ENCODE measurements at regions not wholly inside any gene's neighbourhood (a gene's known extent, or its start where the extent isn't known, plus 50 kb on each side); places are given as distances from the start of the nearest gene placed in this dataset.

DNA sequence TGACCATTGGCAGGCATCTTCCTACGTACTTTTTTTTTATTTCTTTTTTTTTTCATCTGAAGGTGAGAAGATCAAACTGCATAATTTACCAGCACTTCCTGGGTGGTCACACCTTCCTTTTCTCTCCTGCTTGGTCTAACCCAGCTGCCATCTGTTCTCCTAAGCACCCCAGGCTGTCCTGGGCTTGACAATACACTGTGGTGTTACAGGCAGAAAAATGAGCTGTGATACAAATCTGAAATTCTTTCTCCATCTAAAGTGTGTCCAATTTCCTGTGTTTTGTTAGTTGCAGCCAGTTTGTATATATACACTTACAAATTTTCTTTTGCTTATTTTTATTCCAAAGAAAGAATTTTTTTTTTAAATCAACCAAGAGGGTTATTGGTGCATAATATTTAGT lies 786.0 kb upstream of the ZEB2 start:
- Histone ChIP-seq H3K4me3 (ENCODE audit: low read length) (no peak overlapping the region), H3K27me3 (ENCODE audit: control insufficient read depth, insufficient read depth, low read length) (no peaks in the 10 kb centered on the region), H3K27ac (ENCODE audit: low read length) (no peak overlapping the region), H3K9me3 (replicated peaks; ENCODE audit: control insufficient read depth, low read depth, low read length) (no peaks in the 10 kb centered on the region), H3K4me1 (ENCODE audit: control insufficient read depth, insufficient read depth, low read length) (peaks cover 3% of the 10 kb centered on the region), H3K36me3 (ENCODE audit: control insufficient read depth, insufficient read depth, low read length) (no peaks in the 10 kb centered on the region)
- WGBS (ENCODE audit: insufficient coverage) = 75% methylated on average over 1 of the region's 1 CpG
- no peak for DNase-seq

DNA sequence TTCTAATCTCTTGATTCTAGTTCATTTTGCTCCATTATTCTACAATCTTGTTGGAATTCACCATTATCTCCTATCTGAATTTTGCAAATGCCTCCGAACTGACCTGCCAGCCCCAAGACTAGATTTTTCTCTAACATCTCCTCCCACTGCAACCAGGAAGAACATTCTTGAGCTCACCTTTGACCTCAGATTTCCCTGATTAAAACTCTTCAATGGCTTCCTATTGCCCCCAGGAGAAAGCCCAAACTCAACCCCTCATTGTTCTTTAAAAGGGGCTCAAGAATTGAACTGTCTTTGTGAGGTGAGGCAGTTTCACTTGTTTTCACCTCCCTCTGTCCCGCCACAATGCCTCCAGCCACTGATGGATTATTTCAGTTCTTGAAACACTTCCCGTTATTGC lies 784.6 kb upstream of the ZEB2 start:
- Histone ChIP-seq H3K4me1 (ENCODE audit: control insufficient read depth, insufficient read depth, low read length) (peaks cover 3% of the 10 kb centered on the region), H3K4me3 (ENCODE audit: low read length) (no peak overlapping the region), H3K36me3 (ENCODE audit: control insufficient read depth, insufficient read depth, low read length) (no peaks in the 10 kb centered on the region), H3K27me3 (ENCODE audit: control insufficient read depth, insufficient read depth, low read length) (no peaks in the 10 kb centered on the region), H3K27ac (ENCODE audit: low read length) (no peak overlapping the region), H3K9me3 (replicated peaks; ENCODE audit: control insufficient read depth, low read depth, low read length) (no peaks in the 10 kb centered on the region)
- whole genome bisulfite sequencing (ENCODE audit: insufficient coverage) = 83% methylated on average over 1 of the region's 3 CpGs
- no peak for DNase-seq

DNA sequence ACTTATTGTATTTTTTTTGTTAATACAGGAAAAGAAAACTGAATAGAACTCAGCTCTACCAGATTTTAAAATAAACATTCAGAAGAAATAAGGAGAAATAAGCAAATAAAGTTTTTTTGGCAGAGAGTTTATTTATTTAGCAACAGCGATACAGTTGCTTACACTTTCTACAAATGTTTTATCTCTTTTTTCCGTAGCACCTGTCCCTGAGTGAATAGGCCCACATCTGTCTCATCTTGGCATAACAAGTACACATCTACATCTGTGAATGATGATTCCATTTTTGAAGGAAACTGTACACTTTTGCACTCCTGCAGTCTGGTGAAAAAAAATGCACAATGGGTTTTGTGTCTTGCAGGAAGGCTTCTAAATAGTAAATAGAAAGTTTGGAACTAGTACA lies 783.6 kb upstream of the ZEB2 start:
- H3K27me3 ChIP-seq (ENCODE audit: control insufficient read depth, insufficient read depth, low read length) = no peaks in the 10 kb centered on the region
- H3K27ac ChIP-seq (ENCODE audit: low read length) = peak overlapping the region; percentile 45
- WGBS (ENCODE audit: insufficient coverage) = no CpG with 5 or more reads among the region's 2 CpGs
- DNase-seq = peak; percentile 87
- no peaks in the 10 kb centered on the region for H3K9me3 ChIP-seq (replicated peaks; ENCODE audit: control insufficient read depth, low read depth, low read length)
- H3K36me3 ChIP-seq (ENCODE audit: control insufficient read depth, insufficient read depth, low read length) = no peaks in the 10 kb centered on the region
- H3K4me1 ChIP-seq (ENCODE audit: control insufficient read depth, insufficient read depth, low read length) = peaks cover 3% of the 10 kb centered on the region
- H3K4me3 ChIP-seq (ENCODE audit: low read length) = no peak overlapping the region

DNA sequence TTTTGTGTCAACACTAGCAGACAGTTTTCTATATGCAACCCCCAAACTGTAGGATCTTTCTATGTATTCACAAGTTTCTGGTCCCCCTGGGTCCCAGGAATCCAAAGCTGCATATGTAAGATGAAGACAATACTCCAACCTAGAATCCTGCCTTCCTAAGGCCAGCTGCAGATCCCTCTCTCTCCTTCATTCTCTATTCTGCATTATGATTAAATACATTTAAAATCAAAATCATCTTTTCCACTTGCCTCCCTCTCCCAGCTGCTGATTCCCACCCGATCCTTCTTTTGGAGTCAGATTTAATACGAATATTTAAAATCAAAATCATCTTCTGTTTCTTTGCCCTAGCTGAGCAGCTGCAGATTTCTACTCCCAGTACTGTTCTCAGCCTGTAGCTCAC lies 783.0 kb upstream of the ZEB2 start:
- peaks cover 3% of the 10 kb centered on the region for H3K4me1 ChIP-seq (ENCODE audit: control insufficient read depth, insufficient read depth, low read length)
- H3K27ac ChIP-seq (ENCODE audit: low read length) = peak overlapping the region; percentile 45
- no peaks in the 10 kb centered on the region for H3K36me3 ChIP-seq (ENCODE audit: control insufficient read depth, insufficient read depth, low read length)
- no peak overlapping the region for H3K4me3 ChIP-seq (ENCODE audit: low read length)
- WGBS (ENCODE audit: insufficient coverage) = 54% methylated on average over 2 of the region's 2 CpGs
- no peaks in the 10 kb centered on the region for H3K27me3 ChIP-seq (ENCODE audit: control insufficient read depth, insufficient read depth, low read length)
- peak; percentile 94 for DNase-seq
- H3K9me3 ChIP-seq (replicated peaks; ENCODE audit: control insufficient read depth, low read depth, low read length) = no peaks in the 10 kb centered on the region

DNA sequence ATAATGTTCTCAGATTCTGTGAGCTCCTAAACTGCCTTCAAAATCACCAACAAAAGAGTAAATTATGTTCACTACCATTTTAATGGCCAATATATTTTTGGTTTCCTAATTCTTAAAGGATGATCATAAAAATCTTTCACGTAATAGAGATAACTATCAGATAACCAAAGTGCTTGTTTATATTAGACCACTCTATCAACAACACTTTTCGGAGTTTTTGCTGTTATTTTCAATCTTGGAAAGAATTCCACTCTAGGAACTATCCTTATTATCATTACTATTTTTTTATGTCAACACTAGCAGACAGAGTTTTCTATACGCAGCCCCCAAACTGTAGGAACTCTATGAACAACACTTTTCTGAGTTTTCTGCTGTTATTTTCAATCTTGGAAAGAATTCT lies 782.5 kb upstream of the ZEB2 start:
- no peak for DNase-seq
- Histone ChIP-seq H3K4me3 (ENCODE audit: low read length) (no peak overlapping the region), H3K27ac (ENCODE audit: low read length) (peak overlapping the region; percentile 45), H3K36me3 (ENCODE audit: control insufficient read depth, insufficient read depth, low read length) (no peaks in the 10 kb centered on the region), H3K4me1 (ENCODE audit: control insufficient read depth, insufficient read depth, low read length) (peaks cover 3% of the 10 kb centered on the region), H3K27me3 (ENCODE audit: control insufficient read depth, insufficient read depth, low read length) (no peaks in the 10 kb centered on the region), H3K9me3 (replicated peaks; ENCODE audit: control insufficient read depth, low read depth, low read length) (no peaks in the 10 kb centered on the region)
- WGBS (ENCODE audit: insufficient coverage) = no CpG with 5 or more reads among the region's 3 CpGs

DNA sequence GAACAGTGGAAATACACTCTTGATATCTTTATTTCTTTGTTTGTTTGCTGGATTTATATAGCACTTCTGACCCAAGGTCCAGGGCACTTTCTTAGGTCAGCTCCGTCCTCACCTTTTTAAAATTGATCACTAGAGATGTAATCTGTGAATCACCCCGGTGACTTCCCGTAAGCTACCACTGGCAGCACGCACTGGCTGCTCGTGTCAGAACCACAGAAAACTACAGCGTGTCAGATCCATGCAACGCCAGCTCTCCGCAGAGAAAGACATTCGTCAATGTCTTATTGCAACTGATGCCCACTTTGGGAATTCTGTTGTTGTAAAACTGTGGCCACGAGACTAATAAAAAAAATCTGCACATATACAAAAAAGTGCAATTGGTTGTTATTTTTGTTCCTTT lies 779.4 kb upstream of the ZEB2 start:
- H3K4me3 ChIP-seq (ENCODE audit: low read length) = no peak overlapping the region
- H3K36me3 ChIP-seq (ENCODE audit: control insufficient read depth, insufficient read depth, low read length) = no peaks in the 10 kb centered on the region
- WGBS (ENCODE audit: insufficient coverage) = 73% methylated on average over 6 of the region's 10 CpGs
- no peak overlapping the region for H3K27ac ChIP-seq (ENCODE audit: low read length)
- no peaks in the 10 kb centered on the region for H3K9me3 ChIP-seq (replicated peaks; ENCODE audit: control insufficient read depth, low read depth, low read length)
- DNase-seq = no peak
- no peaks in the 10 kb centered on the region for H3K4me1 ChIP-seq (ENCODE audit: control insufficient read depth, insufficient read depth, low read length)
- H3K27me3 ChIP-seq (ENCODE audit: control insufficient read depth, insufficient read depth, low read length) = no peaks in the 10 kb centered on the region

DNA sequence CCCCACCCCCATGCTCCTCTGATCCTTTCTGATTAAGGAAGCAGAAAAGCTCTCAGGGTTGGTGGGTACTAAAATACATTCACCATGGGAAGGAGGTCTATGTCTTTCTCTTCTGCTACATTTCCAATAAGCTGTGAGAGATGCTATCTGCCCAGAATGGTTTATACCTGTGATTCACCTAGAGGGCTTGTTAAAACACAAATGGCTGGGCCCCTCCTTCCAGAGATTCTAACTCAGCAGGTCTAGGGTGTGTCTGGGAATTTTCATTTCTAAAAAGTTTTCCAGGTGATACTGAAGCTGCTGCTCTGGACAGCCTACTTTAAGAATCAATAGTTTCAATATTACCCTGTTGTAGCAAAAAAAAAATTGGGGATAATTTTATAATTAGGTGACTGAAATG lies 772.2 kb upstream of the ZEB2 start:
- H3K9me3 ChIP-seq (replicated peaks; ENCODE audit: control insufficient read depth, low read depth, low read length) = no peaks in the 10 kb centered on the region
- peaks cover 2% of the 10 kb centered on the region for H3K4me1 ChIP-seq (ENCODE audit: control insufficient read depth, insufficient read depth, low read length)
- no peak overlapping the region for H3K4me3 ChIP-seq (ENCODE audit: low read length)
- H3K27me3 ChIP-seq (ENCODE audit: control insufficient read depth, insufficient read depth, low read length) = no peaks in the 10 kb centered on the region
- no peak for DNase-seq
- no peak overlapping the region for H3K27ac ChIP-seq (ENCODE audit: low read length)
- no peaks in the 10 kb centered on the region for H3K36me3 ChIP-seq (ENCODE audit: control insufficient read depth, insufficient read depth, low read length)

DNA sequence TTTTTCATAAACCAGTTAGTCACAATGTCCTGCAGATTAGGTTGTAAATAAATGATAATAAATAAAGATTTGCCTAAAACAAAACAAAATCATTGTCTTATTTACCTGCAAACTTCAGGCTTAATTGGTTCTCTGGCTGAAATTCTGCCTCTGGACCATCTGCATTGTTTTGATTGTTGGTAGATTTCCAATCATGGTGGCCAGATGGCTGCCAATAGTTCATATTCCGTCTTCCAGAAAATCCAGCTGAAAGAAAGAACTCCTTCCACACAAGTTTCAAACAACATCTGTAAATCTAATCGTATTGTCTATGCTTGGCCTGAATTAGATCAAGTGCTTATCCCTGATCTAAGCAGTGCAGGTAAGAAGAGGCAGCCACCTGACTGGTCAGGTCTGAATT lies 771.1 kb upstream of the ZEB2 start:
- H3K4me1 ChIP-seq (ENCODE audit: control insufficient read depth, insufficient read depth, low read length) = peaks cover 2% of the 10 kb centered on the region
- no peak overlapping the region for H3K4me3 ChIP-seq (ENCODE audit: low read length)
- no peaks in the 10 kb centered on the region for H3K9me3 ChIP-seq (replicated peaks; ENCODE audit: control insufficient read depth, low read depth, low read length)
- DNase-seq = peak; percentile 64
- H3K27ac ChIP-seq (ENCODE audit: low read length) = no peak overlapping the region
- H3K27me3 ChIP-seq (ENCODE audit: control insufficient read depth, insufficient read depth, low read length) = no peaks in the 10 kb centered on the region
- WGBS (ENCODE audit: insufficient coverage) = no CpG with 5 or more reads among the region's 2 CpGs
- no peaks in the 10 kb centered on the region for H3K36me3 ChIP-seq (ENCODE audit: control insufficient read depth, insufficient read depth, low read length)

DNA sequence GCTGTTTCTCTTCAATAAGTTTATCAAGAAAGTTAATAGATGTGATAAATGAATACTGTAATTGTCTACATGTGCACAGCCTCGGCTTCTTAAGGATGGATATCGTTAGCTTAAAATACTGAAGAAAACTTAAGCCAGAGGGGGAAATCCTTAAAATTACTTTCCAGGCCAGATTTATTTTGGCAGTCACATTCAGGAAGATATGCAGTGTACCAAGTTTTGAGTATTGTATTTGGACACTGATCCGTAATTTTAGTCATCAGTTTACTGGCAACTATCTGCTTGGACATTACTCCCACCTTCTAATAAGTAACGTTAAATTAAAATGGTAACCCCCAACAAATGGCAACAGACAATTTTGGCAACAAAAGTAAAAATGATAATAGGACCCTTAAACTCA lies 770.0 kb upstream of the ZEB2 start:
- no peak overlapping the region for H3K4me3 ChIP-seq (ENCODE audit: low read length)
- no peak overlapping the region for H3K27ac ChIP-seq (ENCODE audit: low read length)
- H3K4me1 ChIP-seq (ENCODE audit: control insufficient read depth, insufficient read depth, low read length) = peaks cover 2% of the 10 kb centered on the region
- H3K9me3 ChIP-seq (replicated peaks; ENCODE audit: control insufficient read depth, low read depth, low read length) = no peaks in the 10 kb centered on the region
- peak; percentile 72 for DNase-seq
- no peaks in the 10 kb centered on the region for H3K36me3 ChIP-seq (ENCODE audit: control insufficient read depth, insufficient read depth, low read length)
- H3K27me3 ChIP-seq (ENCODE audit: control insufficient read depth, insufficient read depth, low read length) = no peaks in the 10 kb centered on the region
- WGBS (ENCODE audit: insufficient coverage) = no CpG with 5 or more reads among the region's 4 CpGs

DNA sequence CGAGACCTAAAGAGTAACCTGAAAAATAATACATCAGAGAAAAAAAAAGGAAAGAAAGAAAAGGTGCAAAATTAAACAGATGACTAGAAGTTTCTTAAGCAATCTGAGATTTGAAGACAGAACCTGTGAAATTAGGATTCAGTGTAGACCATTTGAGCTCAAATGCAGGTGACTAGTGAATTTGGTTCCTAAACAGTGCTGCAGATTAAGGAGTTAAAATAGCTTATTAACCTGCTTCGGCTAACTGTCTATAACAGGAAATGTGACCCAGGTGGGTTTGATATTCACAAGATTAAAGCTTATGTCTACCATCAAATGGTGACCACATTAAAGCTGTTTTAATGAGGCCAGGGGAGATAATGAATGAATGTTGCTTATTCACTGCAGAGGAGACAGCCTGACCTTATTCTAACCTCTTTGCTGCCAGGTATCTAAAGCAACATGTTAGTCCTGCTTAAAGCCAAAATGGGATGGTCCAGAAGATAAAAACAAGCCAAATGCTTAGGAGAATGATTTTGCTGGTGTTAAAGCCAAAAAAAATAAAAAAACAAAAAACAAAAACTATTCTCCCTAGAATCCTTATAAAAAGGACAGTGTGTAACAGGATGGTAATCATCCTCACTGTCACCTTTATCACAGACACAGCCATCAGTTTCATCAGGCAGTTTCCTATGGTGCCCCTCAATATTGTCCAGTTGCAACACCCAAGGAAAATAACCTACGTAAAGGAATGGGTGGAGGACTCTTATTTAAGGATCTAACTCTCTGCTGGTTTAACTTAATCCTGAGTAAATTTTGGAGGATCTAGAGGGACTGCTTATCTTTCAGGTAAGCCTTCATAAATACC lies 769.0 kb upstream of the ZEB2 start:
- Histone ChIP-seq H3K36me3 (ENCODE audit: control insufficient read depth, insufficient read depth, low read length) (no peaks in the 10 kb centered on the region), H3K4me3 (ENCODE audit: low read length) (no peak overlapping the region), H3K27me3 (ENCODE audit: control insufficient read depth, insufficient read depth, low read length) (no peaks in the 10 kb centered on the region), H3K9me3 (replicated peaks; ENCODE audit: control insufficient read depth, low read depth, low read length) (no peaks in the 10 kb centered on the region), H3K27ac (ENCODE audit: low read length) (no peak overlapping the region), H3K4me1 (ENCODE audit: control insufficient read depth, insufficient read depth, low read length) (peaks cover 2% of the 10 kb centered on the region)
- DNase-seq = no peak
- WGBS (ENCODE audit: insufficient coverage) = no CpG with 5 or more reads among the region's 3 CpGs

DNA sequence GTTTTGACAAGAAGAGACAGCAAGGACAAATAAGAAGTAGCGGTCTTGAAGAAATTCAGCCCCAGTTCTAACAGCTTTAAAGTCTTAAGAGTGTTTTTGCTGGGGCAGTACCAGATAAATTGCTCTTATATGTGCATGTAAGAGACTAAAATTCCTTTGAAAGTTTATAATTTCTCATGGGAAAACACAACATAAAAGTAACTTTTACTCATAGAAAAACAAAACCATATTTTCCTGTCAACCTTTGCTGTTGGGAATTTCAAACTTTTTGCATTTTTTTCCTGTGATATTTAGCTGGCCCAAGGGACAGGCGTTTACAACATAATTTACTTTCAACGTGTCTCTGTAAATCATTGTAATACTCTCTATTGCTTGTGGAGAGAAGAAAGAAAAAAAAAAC lies 767.8 kb upstream of the ZEB2 start:
- peak; percentile 80 for DNase-seq
- no peaks in the 10 kb centered on the region for H3K9me3 ChIP-seq (replicated peaks; ENCODE audit: control insufficient read depth, low read depth, low read length)
- no peak overlapping the region for H3K27ac ChIP-seq (ENCODE audit: low read length)
- peaks cover 2% of the 10 kb centered on the region for H3K4me1 ChIP-seq (ENCODE audit: control insufficient read depth, insufficient read depth, low read length)
- H3K4me3 ChIP-seq (ENCODE audit: low read length) = no peak overlapping the region
- no peaks in the 10 kb centered on the region for H3K36me3 ChIP-seq (ENCODE audit: control insufficient read depth, insufficient read depth, low read length)
- no peaks in the 10 kb centered on the region for H3K27me3 ChIP-seq (ENCODE audit: control insufficient read depth, insufficient read depth, low read length)
- WGBS (ENCODE audit: insufficient coverage) = no CpG with 5 or more reads among the region's 3 CpGs

All from muscle of leg (tissue), 3 donors.